Hepatocyte (in vitro differentiated cells): ENCODE measurements at regions not wholly inside any gene's neighbourhood (a gene's known extent, or its start where the extent isn't known, plus 50 kb on each side); places are given as distances from the start of the nearest gene placed in this dataset.
"Not testable (repeated sequence)": the region's sequence is repeated elsewhere in the genome, so short reads cannot be mapped to it uniquely, and the experiment has no call there.

Experiments used
- CTCF ChIP-seq: fragments of 200-600 bp; sonication (generic); IDR thresholded peaks from 2 replicates; pipeline ENCODE4 v1.5.1; 2016; ENCODE audit warnings: antibody characterized with exemption, mild to moderate bottlenecking; ENCODE audit not compliant: poor library complexity
- EZH2phosphoT487 ChIP-seq: fragments of 200-600 bp; sonication (generic); IDR thresholded peaks from one replicate; pipeline ENCODE4 v1.6.1; 2018; ENCODE audit warnings: antibody characterized with exemption, mild to moderate bottlenecking, low read depth, moderate library complexity; ENCODE audit not compliant: unreplicated experiment, severe bottlenecking

- not testable (repeated sequence) for TF ChIP-seq EZH2phosphoT487, CTCF
These were observed 1293.6 kb upstream of the NXPH2 start for GRCh38 chr2:140073763-140074162.
